ENCODE measurements at regions not wholly inside any gene's neighbourhood (a gene's known extent, or its start where the extent isn't known, plus 50 kb on each side); places are given as distances from the start of the nearest gene placed in this dataset.
"Not testable (repeated sequence)": the region's sequence is repeated elsewhere in the genome, so short reads cannot be mapped to it uniquely, and the experiment has no call there.

DNA sequence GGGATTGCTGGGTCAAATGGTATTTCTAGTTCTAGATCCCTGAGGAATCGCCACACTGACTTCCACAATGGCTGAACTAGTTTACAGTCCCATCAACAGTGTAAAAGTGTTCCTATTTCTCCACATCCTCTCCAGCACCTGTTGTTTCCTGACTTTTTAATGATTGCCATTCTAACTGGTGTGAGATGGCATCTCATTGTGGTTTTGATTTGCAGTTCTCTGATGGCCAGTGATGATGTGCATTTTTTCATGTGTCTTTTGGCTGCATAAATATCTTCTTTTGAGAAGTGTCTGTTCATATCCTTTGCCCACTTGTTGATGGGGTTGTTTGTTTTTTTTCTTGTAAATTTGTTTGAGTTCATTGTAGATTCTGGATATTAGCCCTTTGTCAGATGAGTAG is 220.3 kb downstream of the NPR3 start:
- not testable (repeated sequence) for DNase-seq (ENCODE audit: low read depth)

GRCh38 chr5:32932241-32932935 is 221.3 kb downstream of the NPR3 start:
- no peak for DNase-seq (ENCODE audit: low read depth)

GRCh38 chr5:32933692-32934091 is 222.6 kb downstream of the NPR3 start:
- no peak for DNase-seq (ENCODE audit: low read depth)

GRCh38 chr5:32934529-32934928 is 223.4 kb downstream of the NPR3 start:
- DNase-seq (ENCODE audit: low read depth): no peak

DNA sequence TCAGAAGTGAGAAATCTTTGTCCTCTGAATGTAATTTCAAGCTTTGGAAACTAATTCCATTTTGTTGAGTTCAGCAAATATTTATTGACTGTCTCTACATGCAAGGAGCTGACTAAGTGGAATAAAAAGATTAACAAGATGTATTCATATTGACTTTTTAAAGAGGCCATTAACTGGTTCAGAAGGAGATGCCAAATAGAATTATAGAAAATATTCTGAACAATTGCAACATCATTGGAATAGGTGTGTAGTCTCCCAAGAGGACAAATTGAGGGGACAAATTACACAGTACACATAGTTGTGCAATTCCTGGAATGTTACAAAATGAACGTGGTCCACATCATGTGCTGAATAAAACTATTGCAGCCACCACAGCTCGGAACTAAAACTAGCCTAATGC is 224.2 kb downstream of the NPR3 start:
- no peak for DNase-seq (ENCODE audit: low read depth)

DNA sequence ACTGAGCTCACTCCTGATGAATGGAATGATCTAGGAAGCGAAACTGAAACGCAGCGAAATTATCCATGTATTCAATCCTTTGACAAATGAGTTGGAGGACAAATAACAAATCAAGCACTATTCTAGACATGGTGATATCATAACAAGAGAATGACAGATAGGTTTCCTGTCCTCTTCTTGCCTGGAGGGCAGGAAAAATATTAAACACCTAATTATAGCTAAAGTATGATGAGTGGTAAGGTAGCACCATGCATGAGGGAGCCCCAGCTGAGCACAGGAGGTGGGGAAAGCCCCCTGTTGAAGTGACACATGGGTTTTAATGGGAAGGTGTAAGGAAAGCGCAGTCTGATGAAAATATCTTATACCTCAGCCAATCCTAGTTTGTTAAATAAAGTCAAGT is 225.2 kb downstream of the NPR3 start:
- no peak for DNase-seq (ENCODE audit: low read depth)

DNA sequence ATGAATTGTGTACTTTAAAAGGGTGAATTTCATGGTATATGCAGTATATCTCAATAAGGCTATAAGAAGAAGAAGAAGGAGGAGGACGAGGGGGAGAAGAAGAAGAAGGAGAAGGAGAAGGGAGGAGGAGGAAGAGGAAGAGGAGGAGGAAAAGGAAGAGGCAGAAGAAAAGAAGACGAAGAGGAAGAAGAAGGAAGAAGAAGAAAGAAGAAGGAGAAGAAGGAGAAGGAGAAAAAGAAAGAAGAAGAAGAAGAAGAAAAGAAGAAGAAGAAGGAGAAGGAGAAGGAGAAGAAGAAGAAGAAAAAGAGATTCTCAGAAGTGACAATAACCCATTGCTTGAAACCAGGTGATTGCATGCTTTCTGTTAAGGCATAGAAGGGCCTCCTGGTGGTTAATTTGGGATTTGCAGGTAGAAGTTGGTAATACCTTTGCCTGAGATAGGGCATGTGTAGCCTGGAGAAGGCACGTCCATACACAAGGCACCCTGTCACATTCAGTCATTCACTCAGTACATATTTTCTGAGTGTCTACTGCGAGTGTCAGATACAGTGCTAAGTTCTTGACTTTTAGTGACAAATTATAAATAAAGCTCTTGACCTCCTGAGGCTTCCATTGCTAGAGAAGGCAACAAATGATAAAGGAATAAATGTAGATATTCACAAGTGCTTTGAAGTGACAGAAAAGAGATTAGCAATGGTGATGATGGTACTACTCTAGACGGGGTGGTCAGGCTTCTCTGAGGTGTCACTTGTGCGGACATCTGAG is 231.3 kb downstream of the NPR3 start:
- DNase-seq (ENCODE audit: low read depth): no peak

GRCh38 chr5:32949286-32949970 is 238.3 kb downstream of the NPR3 start:
- DNase-seq (ENCODE audit: low read depth): no peak

GRCh38 chr5:32951003-32951402 is 239.9 kb downstream of the NPR3 start:
- DNase-seq (ENCODE audit: low read depth): no peak

DNA sequence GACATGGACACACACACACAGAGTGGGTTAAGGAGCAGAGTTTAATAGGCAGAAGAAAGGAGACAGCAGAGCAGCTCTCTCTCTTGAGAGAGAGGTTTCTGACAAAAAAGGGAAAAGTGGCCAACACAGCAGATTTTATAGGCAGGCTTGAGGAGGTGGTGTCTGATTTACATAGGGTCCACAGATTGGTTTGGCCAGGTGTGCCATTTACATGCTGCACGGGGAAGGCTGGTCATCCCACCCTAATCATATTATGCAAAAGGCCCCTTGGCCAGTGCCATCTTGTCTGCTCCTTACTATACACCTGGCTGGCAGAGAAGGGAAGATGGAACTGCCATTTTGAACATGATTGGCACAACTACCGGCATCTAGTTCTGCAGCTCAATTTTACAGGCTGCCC is 240.8 kb downstream of the NPR3 start:
- DNase-seq (ENCODE audit: low read depth): no peak

GRCh38 chr5:32952421-32952820 is 241.3 kb downstream of the NPR3 start:
- DNase-seq (ENCODE audit: low read depth): not testable (repeated sequence)

- DNase-seq (ENCODE audit: low read depth): no peak
These were observed 242.6 kb downstream of the NPR3 start for GRCh38 chr5:32953694-32954093.

GRCh38 chr5:32955814-32956213 is 244.7 kb downstream of the NPR3 start:
- no peak for DNase-seq (ENCODE audit: low read depth)

- DNase-seq (ENCODE audit: low read depth): no peak
These were observed 249.4 kb downstream of the NPR3 start for GRCh38 chr5:32960340-32961058.

- DNase-seq (ENCODE audit: low read depth): no peak
These were observed 249.9 kb downstream of the NPR3 start for GRCh38 chr5:32961059-32961415.

- DNase-seq (ENCODE audit: low read depth): no peak
These were observed 253.1 kb downstream of the NPR3 start for GRCh38 chr5:32964261-32964660.

DNA sequence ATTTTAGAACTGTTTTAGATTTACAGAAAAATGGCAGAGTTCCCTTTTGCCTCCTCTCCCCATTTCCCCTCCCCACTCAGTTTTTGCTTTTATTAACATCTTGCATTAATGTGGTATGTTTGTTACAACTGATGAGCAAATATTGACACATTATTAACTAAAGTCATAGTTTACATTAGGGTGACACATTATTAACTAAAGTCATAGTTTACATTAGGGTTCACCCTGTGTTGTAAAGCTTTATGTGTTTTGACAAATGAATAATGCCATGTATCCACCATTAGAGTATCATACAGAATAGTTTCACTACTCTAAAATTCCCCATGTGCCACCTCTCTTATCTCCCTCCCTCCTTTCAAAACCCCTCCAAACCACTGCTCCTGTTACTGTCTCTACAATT is 262.5 kb downstream of the NPR3 start:
- no peak for DNase-seq (ENCODE audit: low read depth)

DNA sequence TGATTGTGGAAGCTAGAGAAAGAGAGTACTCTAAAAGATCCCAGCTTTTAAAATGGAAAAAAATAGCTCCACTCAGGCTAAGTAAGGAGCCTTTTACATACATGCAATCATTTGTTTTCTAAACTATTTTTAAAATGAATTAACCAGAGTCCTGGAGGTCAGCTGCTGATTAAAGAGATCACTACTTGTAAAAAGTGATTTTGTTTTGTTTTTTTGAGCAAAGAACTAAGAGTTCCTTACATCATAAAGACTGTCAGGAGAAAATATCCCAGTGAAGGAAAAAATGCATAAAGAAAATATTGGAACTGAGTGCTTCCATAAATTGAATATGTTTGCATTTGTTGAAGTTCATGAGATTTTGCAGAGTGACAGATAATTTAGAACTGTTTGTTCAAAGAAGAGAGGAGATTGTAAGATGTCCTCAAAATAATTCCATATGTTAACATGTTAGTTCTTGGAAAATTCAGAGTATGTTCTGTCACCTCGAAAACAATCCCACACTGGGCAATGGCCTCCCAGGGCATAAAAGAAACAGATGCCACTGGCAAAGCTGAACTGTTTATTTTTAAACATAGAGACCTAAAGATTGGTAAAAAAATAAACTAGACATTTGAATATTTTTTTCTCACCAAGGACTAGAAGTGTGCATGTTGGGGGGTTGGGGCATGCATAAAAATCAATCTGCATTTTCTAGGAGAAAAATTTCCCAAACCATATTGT is 264.7 kb downstream of the NPR3 start:
- DNase-seq (ENCODE audit: low read depth): no peak

GRCh38 chr5:32981061-32981460 is 269.9 kb downstream of the NPR3 start:
- no peak for DNase-seq (ENCODE audit: low read depth)

- DNase-seq (ENCODE audit: low read depth): peak; percentile 25
These were observed 273.9 kb downstream of the NPR3 start for GRCh38 chr5:32984851-32985610.

GRCh38 chr5:32989815-32990214 is 278.7 kb downstream of the NPR3 start:
- no peak for DNase-seq (ENCODE audit: low read depth)

Measured in HS-5 (cell line).